Transverse colon (tissue), 4 donors: ENCODE measurements at regions not wholly inside any gene's neighbourhood (a gene's known extent, or its start where the extent isn't known, plus 50 kb on each side); places are given as distances from the start of the nearest gene placed in this dataset.

Experiments
- CTCF ChIP-seq, 5 experiments: fragments of 200-600 bp in 3 of 5; fragments of 450-650 bp in 2 of 5; sonication (generic) in 3 of 5; IDR thresholded peaks; 1 replicate in 2 of 5; 2 replicates in 3 of 5; pipeline ENCODE4 v1.5.1; 2016 to 2017; ENCODE audit warnings: antibody characterized with exemption in 5 of 5, inconsistent platforms in 3 of 5, mild to moderate bottlenecking in 2 of 5, moderate library complexity in 1 of 5
- EP300 ChIP-seq: sonication (generic); formaldehyde crosslinking; IDR thresholded peaks from one replicate; pipeline ENCODE4 v1.6.1; 2017; ENCODE audit warnings: antibody characterized with exemption, low read depth
- POLR2A ChIP-seq: fragments of 450-650 bp; IDR thresholded peaks from one replicate; pipeline ENCODE4 v1.6.1; 2016; ENCODE audit warnings: antibody characterized with exemption, mild to moderate bottlenecking, moderate library complexity
- POLR2AphosphoS5 ChIP-seq, 3 donors: sonication (generic); formaldehyde crosslinking; IDR thresholded peaks; one replicate each; pipeline ENCODE4 v1.6.1; 2016; ENCODE audit warnings: antibody characterized with exemption in 3 of 3

GRCh38 chr6:139784222-139784769, 409.8 kb upstream of the CITED2 start:
- no peak for TF ChIP-seq CTCF (IDR thresholded peaks at IDR 0.05)
- TF ChIP-seq POLR2AphosphoS5 (IDR thresholded peaks at IDR 0.05) = no peak
- TF ChIP-seq EP300 = no peak
- TF ChIP-seq POLR2A = no peak
